Neural cell (in vitro differentiated cells): ENCODE measurements at regions not wholly inside any gene's neighbourhood (a gene's known extent, or its start where the extent isn't known, plus 50 kb on each side); places are given as distances from the start of the nearest gene placed in this dataset.

Experiments used
- H2AFZ ChIP-seq: fragments of 200-600, 300-800 bp; sonication (generic), shearing (Covaris generic); 2 replicates; pipeline ENCODE4 v1.6.0; 2014; ENCODE audit warnings: low read depth, mild to moderate bottlenecking, antibody characterized with exemption, low read length, moderate library complexity
- H3F3A ChIP-seq: fragments of 200-600 bp; shearing (Covaris generic); 2 replicates; pipeline ENCODE4 v1.6.1; 2016; ENCODE audit warnings: mild to moderate bottlenecking, moderate library complexity, mixed read lengths, antibody characterized with exemption, low read length; ENCODE audit not compliant: insufficient read depth, poor library complexity, severe bottlenecking
- H3K27ac ChIP-seq: fragments of 200-600, 300-800 bp; sonication (generic), shearing (Covaris generic); 2 replicates; pipeline ENCODE4 v1.5.1; 2014; ENCODE audit warnings: mild to moderate bottlenecking, low read length, moderate library complexity
- H3K27me3 ChIP-seq: fragments of 300-800, 200-600 bp; sonication (generic), shearing (Covaris generic); 2 replicates; pipeline ENCODE4 v1.6.0; 2014; ENCODE audit warnings: mild to moderate bottlenecking, low read depth, low read length, moderate library complexity; ENCODE audit not compliant: insufficient read depth
- H3K36me3 ChIP-seq: fragments of 300-800, 200-600 bp; sonication (generic), shearing (Covaris generic); 2 replicates; pipeline ENCODE4 v1.5.1; 2014; ENCODE audit warnings: mild to moderate bottlenecking, antibody characterized with exemption, low read length, moderate library complexity; ENCODE audit not compliant: insufficient read depth
- H3K4me2 ChIP-seq: fragments of 300-800, 200-600 bp; sonication (generic), shearing (Covaris generic); 2 replicates; pipeline ENCODE4 v1.6.0; 2014; ENCODE audit warnings: mild to moderate bottlenecking, low read length
- H3K4me3 ChIP-seq: fragments of 300-800, 200-600 bp; sonication (generic), shearing (Covaris generic); 2 replicates; pipeline ENCODE4 v1.5.1; 2014; ENCODE audit warnings: mild to moderate bottlenecking, low read length, moderate library complexity
- H3K79me2 ChIP-seq: fragments of 200-600 bp; shearing (Covaris generic); replicated peaks from 2 replicates; pipeline ENCODE4 v1.6.0; 2014; ENCODE audit warnings: mild to moderate bottlenecking, low read length, moderate library complexity; ENCODE audit not compliant: insufficient read depth
- H3K9ac ChIP-seq: fragments of 300-800, 200-600 bp; sonication (generic), shearing (Covaris generic); 2 replicates; pipeline ENCODE4 v1.6.1; 2016; ENCODE audit warnings: mild to moderate bottlenecking, low read length, mixed read lengths
- H3K9me2 ChIP-seq: fragments of 200-600 bp; shearing (Covaris generic); 2 replicates; pipeline ENCODE4 v1.6.1; 2016; ENCODE audit warnings: mild to moderate bottlenecking, low read length, mixed read lengths; ENCODE audit not compliant: insufficient read depth
- H3K9me3 ChIP-seq: fragments of 200-600, 300-800 bp; sonication (generic), shearing (Covaris generic); 2 replicates; pipeline ENCODE4 v1.6.1; 2016; ENCODE audit warnings: mild to moderate bottlenecking, mixed run types, low read length, moderate library complexity, mixed read lengths
- H4K20me1 ChIP-seq: fragments of 200-600 bp; shearing (Covaris generic); 2 replicates; pipeline ENCODE4 v1.6.1; 2016; ENCODE audit warnings: mild to moderate bottlenecking, mixed run types; ENCODE audit not compliant: insufficient read depth
- CTCF ChIP-seq: fragments of 450-650 bp; IDR thresholded peaks from 2 replicates; pipeline ENCODE4 v1.5.1; 2014; ENCODE audit warnings: antibody characterized with exemption, mild to moderate bottlenecking, moderate library complexity; ENCODE audit not compliant: poor library complexity, severe bottlenecking
- EP300 ChIP-seq: fragments of 450-650 bp; conservative IDR thresholded peaks from 2 replicates; pipeline ENCODE4 v1.6.1; 2014; ENCODE audit warnings: antibody characterized with exemption, mild to moderate bottlenecking, moderate library complexity; ENCODE audit not compliant: poor library complexity, severe bottlenecking
- EZH2 ChIP-seq: fragments of 200-600, 300-800 bp; shearing (Covaris generic), sonication (generic); IDR thresholded peaks from 2 replicates; pipeline ENCODE4 v1.6.1; 2014; ENCODE audit warnings: antibody characterized with exemption, low read length, borderline replicate concordance, mild to moderate bottlenecking; ENCODE audit not compliant: insufficient read depth, poor library complexity, severe bottlenecking
- MXI1 ChIP-seq: fragments of 450-650 bp; conservative IDR thresholded peaks from 2 replicates; pipeline ENCODE4 v1.6.1; 2014; ENCODE audit warnings: antibody characterized with exemption, mild to moderate bottlenecking; ENCODE audit not compliant: poor library complexity, severe bottlenecking
- POLR2AphosphoS5 ChIP-seq: IDR thresholded peaks from 2 replicates; pipeline ENCODE4 v1.6.1; 2012
- RAD21 ChIP-seq: fragments of 450-650 bp; conservative IDR thresholded peaks from 2 replicates; pipeline ENCODE4 v1.6.1; 2014; ENCODE audit warnings: antibody characterized with exemption, mild to moderate bottlenecking, moderate library complexity
- REST ChIP-seq: IDR thresholded peaks from 2 replicates; pipeline ENCODE4 v1.6.1; 2012; ENCODE audit warnings: borderline replicate concordance
- SMC3 ChIP-seq: fragments of 450-650 bp; conservative IDR thresholded peaks from 2 replicates; pipeline ENCODE4 v1.6.1; 2014; ENCODE audit warnings: antibody characterized with exemption, mild to moderate bottlenecking, moderate library complexity; ENCODE audit not compliant: poor library complexity
- TAF1 ChIP-seq: IDR thresholded peaks from 2 replicates; pipeline ENCODE4 v1.6.1; 2012; ENCODE audit warnings: low read depth

DNA sequence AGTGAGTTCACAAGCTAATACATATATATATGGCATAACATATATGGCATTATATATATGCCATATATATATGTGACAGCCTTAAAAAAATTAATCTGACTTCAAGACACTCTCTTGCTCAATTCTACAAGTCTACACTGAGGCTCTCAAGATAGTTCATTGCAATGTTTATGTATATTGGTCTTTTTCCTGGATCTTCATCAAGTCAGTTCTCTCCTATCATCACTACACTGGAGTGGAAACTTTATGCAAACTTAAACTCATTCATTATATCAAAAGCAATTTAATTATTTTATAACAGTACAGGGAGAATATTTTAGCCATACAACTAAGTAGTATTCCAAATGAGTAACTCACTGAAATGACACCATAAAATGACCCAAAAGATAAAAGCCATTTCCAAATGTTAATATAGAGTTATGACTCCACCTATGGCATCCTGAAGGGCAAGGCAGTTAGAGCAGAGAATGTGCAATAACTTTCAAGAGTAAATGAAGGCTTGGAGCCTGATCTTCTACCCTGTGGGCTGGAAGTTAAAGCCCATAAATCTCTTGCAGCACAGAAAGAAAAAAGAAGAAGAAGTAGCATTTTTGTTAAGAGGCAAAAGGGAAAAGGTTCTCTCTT lies 176.3 kb upstream of the SLIT2 start:
- no peaks in the 10 kb centered on the region for H3F3A ChIP-seq
- TF ChIP-seq REST (no peak), EP300 (no peak), CTCF (no peak), TAF1 (no peak), POLR2AphosphoS5 (no peak), RAD21 (no peak), SMC3 (no peak), EZH2 (no peak), MXI1 (no peak)
- no peak overlapping the region for H3K4me3 ChIP-seq
- H3K4me2 ChIP-seq = no peak overlapping the region
- no peaks in the 10 kb centered on the region for H3K27me3 ChIP-seq
- no peak overlapping the region for H3K27ac ChIP-seq
- H3K9ac ChIP-seq = no peak overlapping the region
- H2AFZ ChIP-seq = no peak overlapping the region
- no peaks in the 10 kb centered on the region for H3K9me2 ChIP-seq
- H3K36me3 ChIP-seq = no peaks in the 10 kb centered on the region
- H4K20me1 ChIP-seq = no peaks in the 10 kb centered on the region
- H3K79me2 ChIP-seq = no peaks in the 10 kb centered on the region
- H3K9me3 ChIP-seq = no peaks in the 10 kb centered on the region

GRCh38 chr4:20074450-20074849 lies 177.3 kb upstream of the SLIT2 start:
- Histone ChIP-seq H3K9me2 (no peaks in the 10 kb centered on the region), H4K20me1 (no peaks in the 10 kb centered on the region)

More at GRCh38 chr4:20074450-20074849, 177.3 kb upstream of the SLIT2 start:
- TF ChIP-seq MXI1 = no peak
- no peak for TF ChIP-seq EP300
- no peak for TF ChIP-seq SMC3
- Histone ChIP-seq H3K27ac (no peak overlapping the region), H3K79me2 (no peaks in the 10 kb centered on the region), H2AFZ (no peak overlapping the region), H3K36me3 (no peaks in the 10 kb centered on the region), H3F3A (no peaks in the 10 kb centered on the region), H3K27me3 (no peaks in the 10 kb centered on the region), H3K4me2 (no peak overlapping the region), H3K9me3 (no peaks in the 10 kb centered on the region), H3K4me3 (no peak overlapping the region), H3K9ac (no peak overlapping the region)
